Thoracic aorta (tissue), 2 donors: ENCODE measurements at regions not wholly inside any gene's neighbourhood (a gene's known extent, or its start where the extent isn't known, plus 50 kb on each side); places are given as distances from the start of the nearest gene placed in this dataset.

ENCODE experiments used
- ATAC-seq: fragments of 150-250 bp; one replicate; pipeline ENCODE4 v1.8.0; 2017; ENCODE audit warnings: low read depth; ENCODE audit not compliant: insufficient number of reproducible peaks, low FRiP score
- DNase-seq: peaks from one replicate; pipeline ENCODE4 v3.0.0-alpha.2; 2020; ENCODE audit warnings: low spot score
- H3K27ac ChIP-seq, 2 donors: fragments of 200-600 bp; sonication (generic); 1 replicate in 1 of 2; 2 replicates in 1 of 2; pipeline ENCODE4 v1.5.1; 2016; ENCODE audit warnings: mild to moderate bottlenecking in 2 of 2, moderate library complexity in 2 of 2
- H3K27me3 ChIP-seq: fragments of 200-600 bp; sonication (generic); replicated peaks from 2 replicates; pipeline ENCODE4 v1.6.0; 2016; ENCODE audit warnings: mild to moderate bottlenecking; ENCODE audit not compliant: insufficient read depth
- H3K36me3 ChIP-seq: fragments of 200-600 bp; sonication (generic); one replicate; pipeline ENCODE4 v1.5.1; 2016
- H3K4me1 ChIP-seq, 2 donors: fragments of 200-600 bp; sonication (generic); 1 replicate in 1 of 2; 2 replicates in 1 of 2; pipeline versions ENCODE4 v1.5.1 to v1.6.0; 2016; ENCODE audit warnings: low read depth in 2 of 2, mild to moderate bottlenecking in 1 of 2; ENCODE audit not compliant: control insufficient read depth in 1 of 2
- H3K4me3 ChIP-seq: fragments of 200-600 bp; sonication (generic); 2 replicates; pipeline ENCODE4 v1.5.1; 2016; ENCODE audit warnings: mild to moderate bottlenecking
- H3K9me3 ChIP-seq: fragments of 200-600 bp; sonication (generic); 2 replicates; pipeline ENCODE4 v1.5.1; 2016
- TF ChIP-seq, protein P1 (sequence below): fragments of 200-600 bp; sonication (generic); IDR thresholded peaks from one replicate; pipeline ENCODE4 v1.5.1; 2019; ENCODE audit warnings: antibody characterized with exemption

DNA sequence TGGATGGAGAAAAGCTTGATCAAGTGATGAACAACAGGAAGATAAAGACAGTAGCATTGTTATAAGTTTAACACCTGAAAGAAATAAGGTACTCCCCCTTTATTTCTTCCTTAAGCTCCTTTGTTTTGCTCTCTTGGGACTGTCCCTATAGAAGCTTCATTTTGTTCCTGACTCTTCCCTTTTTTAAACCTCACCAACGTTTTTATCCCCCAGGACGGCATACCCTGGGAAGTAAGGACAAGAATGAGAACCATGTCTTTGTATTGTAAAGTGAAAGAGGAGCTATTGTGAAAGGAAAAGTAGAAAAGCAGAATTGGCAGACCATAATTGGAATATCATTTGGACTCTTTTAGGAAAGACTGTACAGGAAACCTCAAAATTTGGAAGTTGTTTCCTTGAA lies 1368.6 kb upstream of the C9orf72 start:
- no peak for DNase-seq
- no peaks in the 10 kb centered on the region for H3K9me3 ChIP-seq
- H3K27me3 ChIP-seq, result no peaks in the 10 kb centered on the region
- no peak for ATAC-seq
- TF ChIP-seq, protein P1, sequence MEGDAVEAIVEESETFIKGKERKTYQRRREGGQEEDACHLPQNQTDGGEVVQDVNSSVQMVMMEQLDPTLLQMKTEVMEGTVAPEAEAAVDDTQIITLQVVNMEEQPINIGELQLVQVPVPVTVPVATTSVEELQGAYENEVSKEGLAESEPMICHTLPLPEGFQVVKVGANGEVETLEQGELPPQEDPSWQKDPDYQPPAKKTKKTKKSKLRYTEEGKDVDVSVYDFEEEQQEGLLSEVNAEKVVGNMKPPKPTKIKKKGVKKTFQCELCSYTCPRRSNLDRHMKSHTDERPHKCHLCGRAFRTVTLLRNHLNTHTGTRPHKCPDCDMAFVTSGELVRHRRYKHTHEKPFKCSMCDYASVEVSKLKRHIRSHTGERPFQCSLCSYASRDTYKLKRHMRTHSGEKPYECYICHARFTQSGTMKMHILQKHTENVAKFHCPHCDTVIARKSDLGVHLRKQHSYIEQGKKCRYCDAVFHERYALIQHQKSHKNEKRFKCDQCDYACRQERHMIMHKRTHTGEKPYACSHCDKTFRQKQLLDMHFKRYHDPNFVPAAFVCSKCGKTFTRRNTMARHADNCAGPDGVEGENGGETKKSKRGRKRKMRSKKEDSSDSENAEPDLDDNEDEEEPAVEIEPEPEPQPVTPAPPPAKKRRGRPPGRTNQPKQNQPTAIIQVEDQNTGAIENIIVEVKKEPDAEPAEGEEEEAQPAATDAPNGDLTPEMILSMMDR, result no peak
- no peaks in the 10 kb centered on the region for H3K36me3 ChIP-seq
- no peak overlapping the region for H3K4me3 ChIP-seq
- H3K27ac ChIP-seq, result no peak overlapping the region
- no peaks in the 10 kb centered on the region for H3K4me1 ChIP-seq

DNA sequence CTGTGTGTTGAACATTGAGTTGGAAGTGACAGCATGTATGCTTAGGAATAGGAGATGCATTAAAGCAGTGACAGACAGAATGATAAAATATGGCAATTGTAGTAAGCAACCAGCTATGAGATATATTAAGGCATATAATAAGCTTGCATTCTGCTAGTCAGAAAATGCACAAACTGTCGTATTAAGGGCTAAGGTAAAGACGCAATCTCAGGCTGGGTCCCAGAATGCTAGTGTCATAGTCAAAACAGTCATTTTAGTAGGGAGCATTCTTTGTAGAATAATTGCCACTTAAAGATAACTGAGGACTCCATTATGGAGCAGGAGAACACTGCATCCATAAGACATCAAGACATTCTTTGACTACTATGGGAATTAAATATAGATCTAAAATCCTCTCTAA lies 1369.7 kb upstream of the C9orf72 start:
- no peaks in the 10 kb centered on the region for H3K36me3 ChIP-seq
- TF ChIP-seq, protein P1, result no peak
- DNase-seq, result no peak
- H3K4me3 ChIP-seq, result no peak overlapping the region
- no peak overlapping the region for H3K27ac ChIP-seq
- H3K9me3 ChIP-seq, result no peaks in the 10 kb centered on the region
- H3K4me1 ChIP-seq, result no peaks in the 10 kb centered on the region
- H3K27me3 ChIP-seq, result no peaks in the 10 kb centered on the region
- ATAC-seq, result no peak

DNA sequence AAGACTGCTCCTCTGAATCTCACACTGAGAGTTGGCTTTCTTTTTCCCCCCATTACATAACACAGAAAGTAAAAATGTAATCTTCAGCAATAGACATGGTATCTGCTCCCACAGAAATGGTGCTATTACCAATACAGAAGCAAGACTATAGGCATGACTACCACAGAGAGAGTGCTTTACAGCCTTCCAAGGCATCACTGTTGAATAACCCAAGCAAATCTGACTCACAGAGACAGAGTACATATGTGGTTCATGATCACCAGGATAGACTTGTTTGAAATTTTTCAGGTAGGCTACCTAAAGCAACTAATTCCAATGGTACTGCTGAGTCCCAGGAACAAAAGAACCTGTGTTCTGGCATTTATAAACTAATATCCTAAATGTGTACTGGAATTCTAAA lies 1373.4 kb upstream of the C9orf72 start:
- Histone ChIP-seq H3K27ac (no peak overlapping the region), H3K36me3 (no peaks in the 10 kb centered on the region), H3K4me3 (no peak overlapping the region), H3K9me3 (no peaks in the 10 kb centered on the region), H3K27me3 (no peaks in the 10 kb centered on the region), H3K4me1 (no peaks in the 10 kb centered on the region)
- TF ChIP-seq, protein P1, result no peak
- ATAC-seq (no peak), DNase-seq (no peak)

DNA sequence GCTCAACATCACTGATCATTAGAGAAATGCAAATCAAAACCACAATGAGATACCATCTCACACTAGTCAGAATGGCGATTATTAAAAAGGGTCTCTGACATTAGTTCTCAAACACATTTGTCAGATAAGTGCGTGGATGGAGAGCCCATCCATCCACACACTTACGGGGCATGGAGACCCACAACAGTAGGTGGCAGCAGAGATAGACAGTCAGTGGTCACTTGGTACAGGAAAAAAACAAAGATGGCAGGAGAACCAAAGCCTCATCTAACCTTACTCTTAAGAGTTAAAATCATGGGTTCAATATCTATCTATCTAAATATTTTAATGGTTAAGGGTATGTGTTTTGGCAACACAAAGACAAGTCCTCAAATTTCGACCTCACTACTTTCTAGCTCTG lies 1378.7 kb upstream of the C9orf72 start:
- ATAC-seq, result no peak
- TF ChIP-seq, protein P1, result no peak
- Histone ChIP-seq H3K9me3 (no peaks in the 10 kb centered on the region), H3K27ac (no peak overlapping the region), H3K36me3 (no peaks in the 10 kb centered on the region), H3K4me3 (no peak overlapping the region), H3K4me1 (no peaks in the 10 kb centered on the region), H3K27me3 (no peaks in the 10 kb centered on the region)
- DNase-seq, result no peak

DNA sequence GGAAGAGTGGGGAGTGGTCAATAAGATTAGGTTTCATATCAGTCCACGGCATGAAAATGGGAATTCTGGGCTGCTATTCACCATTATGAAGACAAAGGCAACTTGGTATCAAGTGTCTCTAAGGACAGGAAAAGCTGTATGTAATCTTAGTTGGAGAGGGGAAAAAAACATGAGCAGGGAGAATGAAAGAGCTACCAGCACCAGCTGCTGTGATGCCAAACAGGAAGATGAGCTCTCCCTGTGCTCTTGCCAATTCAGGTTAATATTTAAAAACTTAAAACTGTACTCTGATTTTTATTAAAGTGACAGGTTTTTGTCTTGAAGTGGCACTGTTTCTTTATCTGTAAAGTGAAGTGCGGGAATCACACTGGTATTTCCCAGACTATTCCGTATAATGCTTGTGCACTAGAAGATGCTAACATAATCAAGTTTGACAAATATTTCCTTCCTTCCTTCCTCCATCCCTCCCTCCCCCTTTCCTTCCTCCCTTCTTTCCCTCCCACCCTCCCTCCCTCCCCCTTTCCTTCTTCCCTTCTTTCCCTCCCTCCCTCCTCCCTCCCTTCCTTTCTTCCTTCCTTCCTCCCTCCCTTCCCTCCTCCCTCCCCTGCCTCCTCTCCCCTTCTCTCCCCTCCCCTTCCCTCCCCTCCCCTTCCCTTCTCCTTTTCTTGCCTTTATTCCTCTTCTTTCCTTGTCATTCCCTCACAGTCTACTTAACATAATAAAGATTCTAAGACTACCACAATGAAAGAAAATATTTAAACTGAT lies 1383.0 kb upstream of the C9orf72 start:
- Histone ChIP-seq H3K27me3 (no peaks in the 10 kb centered on the region), H3K27ac (no peak overlapping the region), H3K36me3 (no peaks in the 10 kb centered on the region), H3K9me3 (no peaks in the 10 kb centered on the region), H3K4me3 (no peak overlapping the region), H3K4me1 (no peaks in the 10 kb centered on the region)
- no peak for ATAC-seq
- DNase-seq, result no peak
- TF ChIP-seq, protein P1, result no peak
